ENCODE measurements at regions not wholly inside any gene's neighbourhood (a gene's known extent, or its start where the extent isn't known, plus 50 kb on each side); places are given as distances from the start of the nearest gene placed in this dataset.

- TF ChIP-seq HNF1A (IDR thresholded peaks at IDR 0.05; ENCODE audit: low read depth), result no peak
- no peak for TF ChIP-seq HNF1A (CRISPR knock-in tag; IDR thresholded peaks at IDR 0.05; ENCODE audit: borderline replicate concordance)
- no peak for TF ChIP-seq GATA4 (IDR thresholded peaks at IDR 0.05; ENCODE audit: borderline replicate concordance, low read depth)
- no peak for TF ChIP-seq FOXP4 (CRISPR knock-in tag; IDR thresholded peaks at IDR 0.05)
These were observed 376.0 kb downstream of the CYLC2 start (continued) for GRCh38 chr9:103371152-103371551.

GRCh38 chr9:103372828-103373227 lies 377.7 kb downstream of the CYLC2 start:
- in situ Hi-C loops (cut with HindIII; ENCODE audit: extremely low pct_ligation_motif_present, low pct_unique_long_range_greater_than_20kb), result no loop called here
- no peak overlapping the region for H2AFZ ChIP-seq (ENCODE audit: low read length)
- no peak for ATAC-seq
- 9% methylated on average over 4 of the region's 4 CpGs for WGBS (ENCODE audit: low lambda C conversion rate)
- BruUV-seq (replicated peaks), result no TSS peak
- H3K27ac ChIP-seq (ENCODE audit: extremely low read length, insufficient read depth, low read length), result no peak overlapping the region
- no peak overlapping the region for H3K4me3 ChIP-seq (replicated peaks in 1 of 3; ENCODE audit: insufficient read depth in 1 of 3, low read depth in 2 of 3, low read length in 3 of 3)
- H3K4me2 ChIP-seq (ENCODE audit: low read depth, low read length), result no peak overlapping the region
- no peaks in the 10 kb centered on the region for H3K9me3 ChIP-seq (ENCODE audit: low read length)
- H3K4me1 ChIP-seq (ENCODE audit: insufficient read depth, low read length), result no peaks in the 10 kb centered on the region
- ChIA-PET POLR2A (no interaction called here), CTCF (ENCODE audit: low intra/inter-chr PET ratio, low total read pairs) (no interaction called here)
- H3K9ac ChIP-seq (ENCODE audit: insufficient read depth, low read depth, low read length), result no peak overlapping the region
- DNase-seq (ENCODE audit: low spot score), result no peak
- no peaks in the 10 kb centered on the region for H3K27me3 ChIP-seq (ENCODE audit: control insufficient read depth in 1 of 2, insufficient read depth in 2 of 2, low read length in 2 of 2)
- FAIRE-seq, result no peak
- intact Hi-C loops (cut with micrococcal nuclease; ENCODE audit: unreplicated experiment), result no loop called here
- no peaks in the 10 kb centered on the region for H3K36me3 ChIP-seq (replicated peaks in 1 of 2; ENCODE audit: control insufficient read depth in 1 of 2, insufficient read depth in 2 of 2, low read length in 2 of 2)
- H3K79me2 ChIP-seq (ENCODE audit: insufficient read depth, low read length), result no peaks in the 10 kb centered on the region
- no peaks in the 10 kb centered on the region for H4K20me1 ChIP-seq (ENCODE audit: insufficient read depth, low read length)
- TF ChIP-seq MTF2 (CRISPR knock-in tag; IDR thresholded peaks at IDR 0.05; ENCODE audit: borderline replicate concordance) (no peak), MEIS2 (CRISPR knock-in tag; IDR thresholded peaks at IDR 0.05) (no peak), BCL3 (CRISPR knock-in tag; IDR thresholded peaks at IDR 0.05) (no peak), ZNF12 (CRISPR knock-in tag; IDR thresholded peaks at IDR 0.05) (no peak), NFYB (CRISPR knock-in tag; IDR thresholded peaks at IDR 0.05) (no peak), LBX2 (CRISPR knock-in tag; IDR thresholded peaks at IDR 0.05; ENCODE audit: borderline replicate concordance) (no peak), PBX2 (CRISPR knock-in tag; IDR thresholded peaks at IDR 0.05) (no peak)
